H1 (cell line): ENCODE measurements at regions not wholly inside any gene's neighbourhood (a gene's known extent, or its start where the extent isn't known, plus 50 kb on each side); places are given as distances from the start of the nearest gene placed in this dataset.

Experiments
- CTCF ChIA-PET: fragments of 300-600 bp; sonication (Branson Sonifier 250); formaldehyde crosslinking; loops from one replicate; lab custom pipeline; 2021; ENCODE audit not compliant: partially characterized antibody; lab: Charles Lee
- POLR2A ChIA-PET: fragments of 300-600 bp; sonication (Branson Sonifier 250); formaldehyde crosslinking; loops from one replicate; lab custom pipeline; 2021; ENCODE audit warnings: inconsistent platforms; ENCODE audit not compliant: partially characterized antibody; lab: Charles Lee
- DNase-seq, 2 experiments: peaks; one replicate each; pipeline versions ENCODE4 v3.0.0 to v3.0.0-alpha.2; 2010 to 2022; ENCODE audit warnings: low spot score in 2 of 2, low read depth in 1 of 2, mixed read lengths in 1 of 2
- FAIRE-seq: peaks from 2 replicates; lab custom pipeline; 2011; peaks lifted over from hg19 to GRCh38; lab: Jason Lieb, UNC
- H2AFZ ChIP-seq: 2 replicates; pipeline ENCODE4 v1.8.1; 2012; ENCODE audit warnings: low read length, inconsistent platforms
- H2AK5ac ChIP-seq: 2 replicates; pipeline ENCODE4 v1.6.1; 2013; ENCODE audit warnings: low read depth, low read length
- H2BK120ac ChIP-seq: replicated peaks from 2 replicates; pipeline ENCODE3; 2013; ENCODE audit warnings: low read depth, low read length, inconsistent platforms
- H2BK12ac ChIP-seq: 2 replicates; pipeline ENCODE4 v1.6.1; 2013; ENCODE audit warnings: low read depth, low read length
- H2BK15ac ChIP-seq: 2 replicates; pipeline ENCODE4 v1.6.1; 2013; ENCODE audit warnings: low read length
- H2BK20ac ChIP-seq: 2 replicates; pipeline ENCODE4 v1.6.1; 2013; ENCODE audit warnings: low read length
- H2BK5ac ChIP-seq: 2 replicates; pipeline ENCODE4 v1.6.1; 2013; ENCODE audit warnings: low read depth, low read length
- H3K14ac ChIP-seq: 2 replicates; pipeline ENCODE4 v1.6.1; 2013; ENCODE audit warnings: inconsistent platforms; ENCODE audit not compliant: insufficient read length
- H3K18ac ChIP-seq: 2 replicates; pipeline ENCODE4 v1.6.1; 2013; ENCODE audit warnings: low read length; ENCODE audit errors: extremely low read depth
- H3K23ac ChIP-seq: 2 replicates; pipeline ENCODE4 v1.6.1; 2013; ENCODE audit warnings: inconsistent platforms; ENCODE audit not compliant: insufficient read length
- H3K23me2 ChIP-seq: 2 replicates; pipeline ENCODE4 v1.6.1; 2013; ENCODE audit warnings: low read depth, low read length
- H3K27ac ChIP-seq: 2 replicates; pipeline ENCODE4 v1.6.1; 2011; ENCODE audit warnings: low read depth, low read length, inconsistent platforms
- H3K27me3 ChIP-seq, 4 experiments: replicated peaks in 1 of 4; 1 replicate in 1 of 4; 2 replicates in 3 of 4; pipeline versions ENCODE4 v1.6.1 to v1.8.1; 2011 to 2013; ENCODE audit warnings: low read length in 3 of 4, mild to moderate bottlenecking in 3 of 4, inconsistent platforms in 2 of 4, mixed read lengths in 2 of 4, moderate library complexity in 1 of 4; ENCODE audit not compliant: control insufficient read depth in 3 of 4, insufficient read depth in 3 of 4; ENCODE audit errors: extremely low read depth in 1 of 4
- H3K36me3 ChIP-seq, 4 experiments: 2 replicates each; pipeline versions ENCODE4 v1.6.1 to v1.8.1; 2011 to 2013; ENCODE audit warnings: mild to moderate bottlenecking in 4 of 4, low read length in 3 of 4, moderate library complexity in 2 of 4, control low read depth in 1 of 4, inconsistent platforms in 1 of 4; ENCODE audit not compliant: insufficient read depth in 4 of 4, control insufficient read depth in 2 of 4
- H3K4ac ChIP-seq: replicated peaks from 2 replicates; pipeline ENCODE3; 2013; ENCODE audit warnings: low read length, low read depth, mixed read lengths, inconsistent platforms; ENCODE audit not compliant: insufficient read length
- H3K4me1 ChIP-seq, 4 experiments: replicated peaks in 1 of 4; 1 replicate in 1 of 4; 2 replicates in 3 of 4; pipeline versions ENCODE4 v1.6.1 to v1.8.1; 2011 to 2013; ENCODE audit warnings: low read length in 3 of 4, inconsistent platforms in 2 of 4, mixed read lengths in 1 of 4; ENCODE audit not compliant: insufficient read depth in 4 of 4, control insufficient read depth in 3 of 4
- H3K4me2 ChIP-seq, 2 experiments: 2 replicates each; pipeline versions ENCODE4 v1.6.1 to v1.8.1; 2011 to 2013; ENCODE audit warnings: low read depth in 2 of 2, low read length in 2 of 2, control low read depth in 1 of 2, inconsistent platforms in 1 of 2, mild to moderate bottlenecking in 1 of 2; ENCODE audit not compliant: insufficient read depth in 1 of 2
- H3K4me3 ChIP-seq, 4 experiments: fragments of 200-600, 300-600 bp in 1 of 4; sonication (generic), shearing (Covaris generic), sonication (Bioruptor Twin) in 1 of 4; 2 replicates each; pipeline versions ENCODE4 v1.5.1 to v1.8.1; 2011 to 2016; ENCODE audit warnings: low read length in 4 of 4, low read depth in 3 of 4, control low read depth in 2 of 4, inconsistent platforms in 2 of 4, mild to moderate bottlenecking in 2 of 4, mixed read lengths in 1 of 4, moderate library complexity in 1 of 4; ENCODE audit not compliant: insufficient read depth in 2 of 4; ENCODE audit errors: extremely low read depth in 1 of 4
- H3K56ac ChIP-seq: replicated peaks from 2 replicates; pipeline ENCODE3; 2013; ENCODE audit warnings: low read depth, mild to moderate bottlenecking, mixed read lengths, low read length, inconsistent platforms; ENCODE audit not compliant: insufficient read length
- H3K79me1 ChIP-seq: 2 replicates; pipeline ENCODE4 v1.6.1; 2013; ENCODE audit warnings: low read depth, low read length, control low read depth
- H3K79me2 ChIP-seq, 2 experiments: 2 replicates each; pipeline versions ENCODE4 v1.6.1 to v1.8.1; 2012 to 2013; ENCODE audit warnings: low read length in 2 of 2, mild to moderate bottlenecking in 2 of 2, inconsistent platforms in 1 of 2; ENCODE audit not compliant: insufficient read depth in 2 of 2, control insufficient read depth in 1 of 2
- H3K9ac ChIP-seq, 4 experiments: replicated peaks in 1 of 4; 1 replicate in 1 of 4; 2 replicates in 3 of 4; pipeline versions ENCODE4 v1.6.1 to v1.8.1; 2011 to 2013; ENCODE audit warnings: low read depth in 3 of 4, low read length in 3 of 4, control low read depth in 2 of 4, mild to moderate bottlenecking in 2 of 4, moderate library complexity in 2 of 4, inconsistent platforms in 1 of 4; ENCODE audit errors: extremely low read depth in 1 of 4
- H3K9me3 ChIP-seq, 2 experiments: 2 replicates each; pipeline versions ENCODE4 v1.6.1 to v1.8.1; 2012 to 2013; ENCODE audit warnings: mild to moderate bottlenecking in 2 of 2, moderate library complexity in 2 of 2, control low read depth in 1 of 2, inconsistent platforms in 1 of 2, low read depth in 1 of 2, low read length in 1 of 2, mixed read lengths in 1 of 2; ENCODE audit not compliant: insufficient read depth in 2 of 2
- H4K20me1 ChIP-seq, 2 experiments: replicated peaks in 1 of 2; 2 replicates each; pipeline versions ENCODE3 to v1.8.1; 2011 to 2013; ENCODE audit warnings: inconsistent platforms in 2 of 2, low read length in 2 of 2, mild to moderate bottlenecking in 1 of 2; ENCODE audit not compliant: insufficient read depth in 2 of 2, control insufficient read depth in 1 of 2
- H4K5ac ChIP-seq: 2 replicates; pipeline ENCODE4 v1.6.1; 2013; ENCODE audit warnings: low read length, low read depth, mixed read lengths, inconsistent platforms; ENCODE audit not compliant: insufficient read length
- H4K8ac ChIP-seq: 2 replicates; pipeline ENCODE4 v1.8.0; 2013; ENCODE audit warnings: mild to moderate bottlenecking, moderate library complexity, low read length, inconsistent platforms; ENCODE audit not compliant: insufficient read depth; ENCODE audit errors: extremely low read depth
- H4K91ac ChIP-seq: replicated peaks from 2 replicates; pipeline ENCODE3; 2013; ENCODE audit warnings: low read length, mixed read lengths, inconsistent platforms; ENCODE audit not compliant: insufficient read length
- BCL11A ChIP-seq, 2 experiments: IDR thresholded peaks; one replicate each; pipeline ENCODE4 v1.6.1; 2011; ENCODE audit warnings: low read depth in 2 of 2, low read length in 2 of 2, mild to moderate bottlenecking in 2 of 2
- CTCF ChIP-seq, 3 experiments: IDR thresholded peaks; 1 replicate in 2 of 3; 2 replicates in 1 of 3; pipeline versions ENCODE4 v1.5.1 to v1.6.1; 2011; ENCODE audit warnings: low read length in 3 of 3, mild to moderate bottlenecking in 3 of 3, inconsistent platforms in 2 of 3, low read depth in 1 of 3, moderate library complexity in 1 of 3; ENCODE audit not compliant: insufficient read depth in 1 of 3; ENCODE audit errors: control extremely low read depth in 1 of 3
- KDM4A ChIP-seq: IDR thresholded peaks from one replicate; pipeline ENCODE4 v1.7.1; 2012; ENCODE audit warnings: low read depth, mild to moderate bottlenecking, moderate library complexity, low read length, inconsistent platforms; ENCODE audit not compliant: severe bottlenecking
- NANOG ChIP-seq: IDR thresholded peaks from 2 replicates; pipeline ENCODE4 v1.6.1; 2011; ENCODE audit warnings: low read length, low read depth, mild to moderate bottlenecking, inconsistent platforms; ENCODE audit not compliant: insufficient read depth, poor library complexity, severe bottlenecking
- RAD21 ChIP-seq, 2 experiments: IDR thresholded peaks in 1 of 2; conservative IDR thresholded peaks in 1 of 2; 2 replicates each; pipeline ENCODE4 v1.6.1; 2011; ENCODE audit warnings: low read depth in 2 of 2, low read length in 2 of 2, improper control_type of control experiment in 1 of 2, inconsistent platforms in 1 of 2, mild to moderate bottlenecking in 1 of 2, moderate library complexity in 1 of 2
- SRF ChIP-seq: IDR thresholded peaks from 2 replicates; pipeline ENCODE4 v1.6.1; 2011; ENCODE audit warnings: mild to moderate bottlenecking, low read depth, low read length, moderate library complexity
- TAF7 ChIP-seq: optimal IDR thresholded peaks from 2 replicates; pipeline ENCODE3; 2011; ENCODE audit warnings: low read depth, mild to moderate bottlenecking, inconsistent platforms, low read length, moderate library complexity, borderline replicate concordance
- TEAD4 ChIP-seq: IDR thresholded peaks from 2 replicates; pipeline ENCODE4 v1.6.1; 2012; ENCODE audit warnings: low read depth, low read length, inconsistent platforms, mixed read lengths
- WGBS, 2 experiments: shearing (Covaris generic) in 1 of 2; methylation state at CpG; one replicate each; pipeline versions ENCODE4 v1.1.6 to v1.1.7; 2013 to 2015; ENCODE audit warnings: low lambda C conversion rate in 2 of 2, mixed read lengths in 2 of 2, inconsistent platforms in 1 of 2, low coverage in 1 of 2, missing lambda C conversion rate in 1 of 2; ENCODE audit not compliant: insufficient replicate concordance in 2 of 2, insufficient coverage in 1 of 2, insufficient read length in 1 of 2; ENCODE audit errors: extremely low coverage in 1 of 2, missing lambda C conversion rate in 1 of 2; 5-methylcytosine and 5-hydroxymethylcytosine counted together

GRCh38 chr18:22336406-22336805 is 81.3 kb downstream of the CTAGE1 start:
- WGBS, 2 experiments: 87% methylated on average over 4 of the region's 4 CpGs; no CpG with 5 or more reads in 1 of the 2 experiments
- H2BK5ac ChIP-seq: no peak overlapping the region
- no peaks in the 10 kb centered on the region for H3K9me3 ChIP-seq
- no peak overlapping the region for H2BK12ac ChIP-seq
- peaks cover 0 to 15% (median 7%) of the 10 kb centered on the region in 4 experiments; a peak in 4 of 7 replicates for H3K27me3 ChIP-seq
- H2BK15ac ChIP-seq: no peak overlapping the region
- H3K23ac ChIP-seq: no peak overlapping the region
- no peak overlapping the region for H3K18ac ChIP-seq
- H3K4me3 ChIP-seq: no peak overlapping the region
- no peak overlapping the region for H2BK20ac ChIP-seq
- ChIA-PET CTCF (interaction anchor here (0.7 kb wide), 1 partner anchor 111 kb away, joined by 3 read pairs; no protein-coding TSS in a partner anchor), POLR2A (no interaction called here)
- H3K4ac ChIP-seq: no peak overlapping the region
- no peak overlapping the region for H4K5ac ChIP-seq
- no peak overlapping the region for H2AFZ ChIP-seq
- H3K79me2 ChIP-seq: no peaks in the 10 kb centered on the region
- H2BK120ac ChIP-seq: no peak overlapping the region
- DNase-seq (no peak), FAIRE-seq (no peak)
- TF ChIP-seq SRF (no peak), NANOG (no peak), KDM4A (no peak), BCL11A (IDR thresholded peaks at IDR 0.05; ENCODE audit: low read depth in 2 of 2, low read length in 2 of 2) (no peak), CTCF (IDR thresholded peaks at IDR 0.05; ENCODE audit: control extremely low read depth in 1 of 3, insufficient read depth in 1 of 3, low read depth in 1 of 3, low read length in 3 of 3) (no peak), TEAD4 (no peak), TAF7 (no peak), RAD21 (IDR thresholded peaks at IDR 0.05 in 1 of 2, conservative IDR thresholded peaks at IDR 0.05 in 1 of 2; ENCODE audit: low read depth in 2 of 2, low read length in 2 of 2) (no peak)
- H3K23me2 ChIP-seq: no peaks in the 10 kb centered on the region
- no peak overlapping the region for H3K4me2 ChIP-seq
- no peak overlapping the region for H3K27ac ChIP-seq
- peaks cover 1 to 2% of the 10 kb centered on the region in 2 experiments for H4K20me1 ChIP-seq
- no peak overlapping the region for H4K91ac ChIP-seq
- H3K14ac ChIP-seq: no peak overlapping the region
- peaks cover 0 to under 1% (median 0%) of the 10 kb centered on the region in 4 experiments; a peak in 1 of 7 replicates for H3K4me1 ChIP-seq
- no peak overlapping the region for H3K56ac ChIP-seq
- no peak overlapping the region for H3K9ac ChIP-seq
- no peak overlapping the region for H2AK5ac ChIP-seq
- no peaks in the 10 kb centered on the region for H3K36me3 ChIP-seq
- no peaks in the 10 kb centered on the region for H3K79me1 ChIP-seq
- H4K8ac ChIP-seq: no peak overlapping the region
